Small intestine (tissue), 7 donors: ENCODE measurements at regions not wholly inside any gene's neighbourhood (a gene's known extent, or its start where the extent isn't known, plus 50 kb on each side); places are given as distances from the start of the nearest gene placed in this dataset.

Experiments
- DNase-seq, 2 donors: peaks; one replicate each; pipeline versions ENCODE4 v3.0.0 to v3.0.0-alpha.2; 2013
- FAIRE-seq: peaks from 2 replicates; lab custom pipeline; 2012; peaks lifted over from hg19 to GRCh38; lab: Jason Lieb, UNC
- H3K27ac ChIP-seq, 3 donors: one replicate each; pipeline ENCODE4 v1.5.1; 2013; ENCODE audit warnings: low read length in 2 of 3, mild to moderate bottlenecking in 2 of 3, control low read depth in 1 of 3, inconsistent platforms in 1 of 3, low read depth in 1 of 3, moderate library complexity in 1 of 3
- H3K27me3 ChIP-seq, 3 donors: one replicate each; pipeline ENCODE4 v1.6.1; 2013; ENCODE audit warnings: low read length in 3 of 3, inconsistent platforms in 1 of 3; ENCODE audit not compliant: control insufficient read depth in 3 of 3, insufficient read depth in 3 of 3
- H3K36me3 ChIP-seq, 3 donors: one replicate each; pipeline ENCODE4 v1.6.1; 2013; ENCODE audit warnings: low read length in 3 of 3, inconsistent platforms in 1 of 3, low read depth in 1 of 3, mild to moderate bottlenecking in 1 of 3, moderate library complexity in 1 of 3; ENCODE audit not compliant: control insufficient read depth in 3 of 3, insufficient read depth in 2 of 3
- H3K4me1 ChIP-seq, 3 donors: one replicate each; pipeline ENCODE4 v1.6.1; 2013; ENCODE audit warnings: low read length in 2 of 3, inconsistent platforms in 1 of 3, low read depth in 1 of 3, mild to moderate bottlenecking in 1 of 3, moderate library complexity in 1 of 3; ENCODE audit not compliant: control insufficient read depth in 3 of 3, insufficient read depth in 2 of 3
- H3K4me3 ChIP-seq, 3 donors: one replicate each; pipeline ENCODE4 v1.5.1; 2013; ENCODE audit warnings: low read length in 3 of 3, control low read depth in 1 of 3, inconsistent platforms in 1 of 3, low read depth in 1 of 3, mild to moderate bottlenecking in 1 of 3, moderate library complexity in 1 of 3
- H3K9me3 ChIP-seq, 2 donors: one replicate each; pipeline ENCODE4 v1.6.1; 2013; ENCODE audit warnings: low read depth in 1 of 2, low read length in 1 of 2; ENCODE audit not compliant: control insufficient read depth in 2 of 2, insufficient read depth in 1 of 2
- WGBS, 3 donors: extraction: QIAGEN DNeasy Blood & Tissue Kit; methylation state at CpG; one replicate each; pipeline ENCODE4 v1.1.7; 2013; 5-methylcytosine and 5-hydroxymethylcytosine counted together
- donor health status: healthy with polysubstance abuse.
- donor health status: control.
- donor health status: control.
- donor health status: Bipolar disorder and iron deficiency.
- donor health status: healthy.

DNA sequence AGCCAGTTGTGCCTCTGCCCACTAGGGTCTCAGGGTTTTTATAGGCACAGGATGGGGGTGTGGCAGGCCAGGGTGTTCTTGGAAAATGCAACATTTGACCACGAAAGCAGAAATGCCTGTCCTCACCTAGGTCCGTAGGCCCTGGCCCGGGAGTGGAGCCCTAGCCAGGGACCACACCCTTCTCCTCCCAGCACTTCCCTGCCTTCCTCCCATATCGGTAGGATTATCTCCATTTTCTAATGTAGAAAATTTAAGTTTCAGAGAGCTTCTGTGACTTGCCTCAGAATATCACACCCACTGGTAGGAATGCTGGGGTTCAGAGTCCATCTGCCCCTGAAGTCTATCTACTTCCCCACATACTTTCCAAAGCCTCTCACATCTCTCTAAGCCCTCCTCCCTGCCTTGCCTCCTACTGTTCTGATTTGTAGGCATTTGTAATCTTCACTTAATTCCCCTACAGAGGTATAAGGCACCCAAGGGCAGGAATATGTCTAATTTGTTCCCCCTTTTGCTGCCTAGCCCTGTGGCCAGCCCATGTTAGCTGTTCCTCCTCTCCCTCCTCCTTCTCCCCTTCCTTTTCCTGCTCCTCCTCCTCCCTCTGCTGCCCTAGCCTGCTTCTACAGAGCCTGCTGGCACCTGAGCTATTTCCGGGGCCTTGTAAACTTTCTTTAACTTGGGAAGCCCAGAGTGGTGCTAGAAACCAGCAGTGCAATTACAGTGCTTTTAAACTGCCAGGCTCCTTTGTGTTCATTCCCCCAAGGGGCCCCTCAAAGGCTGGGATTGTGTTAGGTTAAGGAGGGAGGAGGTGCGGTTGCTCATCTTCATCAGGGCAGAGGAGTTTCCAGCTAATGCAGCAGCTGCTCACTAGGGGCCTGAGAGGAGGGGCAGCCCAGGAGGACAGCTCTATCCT lies 71.1 kb downstream of the MRPL46 start:
- Histone ChIP-seq H3K4me1 (peaks cover 0 to 25% (median 0%) of the 10 kb centered on the region in 3 donors), H3K4me3 (no peak overlapping the region), H3K27ac (peak overlapping the region in 1 of 3 donors; percentile 29), H3K27me3 (no peaks in the 10 kb centered on the region), H3K36me3 (no peaks in the 10 kb centered on the region), H3K9me3 (peaks cover 0 to 9% of the 10 kb centered on the region in 2 donors)
- WGBS, 3 donors, result 26 to 57% (median 53%) methylated on average over 6 of the region's 6 CpGs
- FAIRE-seq (no peak), DNase-seq (peak in 1 of 2 donors; percentile 73)

DNA sequence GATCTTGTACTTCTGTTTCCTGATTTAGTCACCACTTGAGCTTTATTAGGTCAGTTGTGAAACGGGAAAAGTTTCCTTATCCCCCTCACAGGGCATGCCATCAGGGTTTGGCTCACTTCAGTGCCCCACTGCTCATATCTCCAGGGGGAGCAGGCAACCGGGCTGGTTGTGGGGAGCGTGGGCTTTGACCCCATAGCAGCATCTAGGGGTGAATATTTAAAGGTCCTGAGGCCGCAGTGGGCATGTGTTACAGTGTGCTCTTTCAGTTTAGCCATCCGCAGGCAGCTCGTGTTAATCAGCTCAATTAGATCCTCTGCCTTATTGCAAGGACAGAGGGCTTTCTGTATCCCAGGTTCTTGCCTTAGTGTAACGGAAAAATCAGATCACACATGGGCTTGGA lies 71.9 kb downstream of the MRPL46 start:
- no peak overlapping the region for H3K4me3 ChIP-seq
- H3K27me3 ChIP-seq, result no peaks in the 10 kb centered on the region
- H3K4me1 ChIP-seq, result peaks cover 0 to 16% (median 0%) of the 10 kb centered on the region in 3 donors
- DNase-seq (no peak), FAIRE-seq (no peak)
- WGBS, 3 donors, result 76 to 86% (median 77%) methylated on average over 7 of the region's 7 CpGs
- H3K27ac ChIP-seq, result peak overlapping the region in 1 of 3 donors; percentile 18
- peaks cover 0 to 9% of the 10 kb centered on the region in 2 donors for H3K9me3 ChIP-seq
- no peaks in the 10 kb centered on the region for H3K36me3 ChIP-seq

DNA sequence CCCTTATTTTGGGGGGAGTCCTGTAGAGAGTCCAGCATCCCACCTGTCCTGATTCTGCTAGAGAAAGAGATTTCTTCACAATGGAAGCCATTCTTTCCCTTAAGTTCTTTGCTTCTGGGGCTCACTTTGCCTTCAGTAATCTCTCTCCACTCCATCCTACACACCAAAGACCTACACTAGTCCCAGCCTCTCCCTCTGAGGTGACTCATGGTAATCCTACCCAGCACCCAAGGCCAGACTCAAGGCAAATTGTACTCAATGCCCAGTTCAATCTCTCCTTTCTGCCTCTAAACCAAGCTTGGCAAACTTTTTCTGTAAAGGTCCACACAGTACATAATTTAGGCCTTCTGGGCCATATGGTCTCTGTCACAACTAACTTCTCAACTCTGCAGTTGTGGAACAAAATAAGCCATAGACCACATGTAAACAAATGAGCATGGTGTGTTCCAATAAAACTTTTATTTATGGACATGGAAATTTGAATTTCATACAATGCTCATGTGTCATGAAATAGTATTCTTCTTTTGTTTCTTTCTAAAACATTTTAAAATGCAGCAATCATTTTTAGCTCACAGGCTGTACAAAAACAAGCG lies 72.5 kb downstream of the MRPL46 start:
- Histone ChIP-seq H3K27ac (peak overlapping the region in 1 of 3 donors; percentile 18), H3K4me1 (peaks cover 0 to 16% (median 0%) of the 10 kb centered on the region in 3 donors), H3K36me3 (no peaks in the 10 kb centered on the region), H3K27me3 (no peaks in the 10 kb centered on the region), H3K9me3 (peaks cover 0 to 9% of the 10 kb centered on the region in 2 donors), H3K4me3 (no peak overlapping the region)
- 70 to 100% (median 90%) methylated on average over 1 of the region's 1 CpG for WGBS, 3 donors
- DNase-seq (no peak), FAIRE-seq (no peak)

DNA sequence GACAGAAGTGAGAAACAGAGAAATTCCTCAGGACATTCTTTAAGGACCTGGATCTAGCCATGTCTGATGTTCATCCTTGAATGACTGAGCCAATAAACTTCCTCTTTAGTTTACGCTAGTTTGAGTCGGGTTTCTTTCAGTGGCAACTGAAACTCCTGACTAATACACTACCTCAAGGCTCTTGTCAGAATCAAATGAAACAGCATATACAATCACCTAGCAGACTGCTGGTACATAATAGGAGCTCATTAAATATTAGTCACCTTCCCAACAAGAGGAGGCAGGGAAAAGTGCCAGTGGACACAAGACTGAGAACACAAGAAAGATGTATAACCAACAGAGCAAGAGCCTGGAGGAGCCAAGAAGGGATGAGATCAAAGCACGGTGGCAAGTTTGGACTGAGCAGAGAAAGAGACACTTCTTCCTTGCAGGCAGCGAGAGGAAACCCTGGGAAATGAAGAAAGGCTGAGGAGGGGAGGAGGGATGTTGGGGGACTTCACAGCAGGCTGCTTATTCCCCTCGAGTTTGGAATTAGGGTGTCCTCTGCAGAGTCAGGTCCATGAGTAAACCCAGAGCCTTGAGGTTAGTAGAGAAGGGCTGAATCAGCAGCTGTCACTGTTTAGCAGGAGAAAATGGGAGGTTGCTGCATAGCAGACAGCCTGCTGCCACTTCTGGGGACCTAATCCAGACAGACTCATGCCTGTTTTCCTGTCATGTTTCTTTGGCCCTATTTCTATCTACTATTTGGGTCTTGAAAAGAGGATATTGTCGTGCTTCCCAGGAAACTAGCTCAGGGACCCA lies 73.3 kb downstream of the MRPL46 start:
- WGBS, 3 donors, result 63 to 82% (median 68%) methylated on average over 6 of the region's 6 CpGs
- H3K27ac ChIP-seq, result no peak overlapping the region
- DNase-seq, result no peak
- no peak for FAIRE-seq
- peaks cover 0 to 22% (median 0%) of the 10 kb centered on the region in 3 donors for H3K4me1 ChIP-seq
- H3K36me3 ChIP-seq, result no peaks in the 10 kb centered on the region
- H3K27me3 ChIP-seq, result no peaks in the 10 kb centered on the region
- H3K9me3 ChIP-seq, result peaks cover 0 to 9% of the 10 kb centered on the region in 2 donors
- no peak overlapping the region for H3K4me3 ChIP-seq

DNA sequence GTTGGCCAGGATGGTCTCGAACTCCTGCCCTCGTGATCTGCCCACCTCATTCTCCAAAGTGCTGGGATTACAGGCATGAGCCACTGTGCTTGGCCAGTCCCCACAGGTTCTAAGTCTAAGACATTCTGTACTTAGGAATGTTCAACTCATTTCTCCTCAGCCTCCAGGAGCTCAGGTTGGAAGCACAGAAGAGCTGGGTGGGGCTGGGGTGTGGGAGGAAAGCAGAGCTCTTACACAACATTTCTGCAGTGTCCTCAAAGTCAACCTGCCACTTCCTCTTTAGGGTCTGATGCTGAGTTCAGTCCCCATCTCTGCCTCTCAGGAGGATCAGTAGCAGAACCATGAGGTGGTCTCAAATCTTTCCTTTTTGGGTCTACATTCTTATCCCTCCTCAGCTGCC lies 75.5 kb downstream of the MRPL46 start:
- Histone ChIP-seq H3K4me3 (no peak overlapping the region), H3K27ac (no peak overlapping the region), H3K27me3 (no peaks in the 10 kb centered on the region), H3K36me3 (no peaks in the 10 kb centered on the region), H3K4me1 (peaks cover 0 to 28% (median 0%) of the 10 kb centered on the region in 3 donors), H3K9me3 (peaks cover 0 to 9% of the 10 kb centered on the region in 2 donors)
- DNase-seq (peak in 1 of 2 donors; percentile 62), FAIRE-seq (no peak)
- WGBS, 3 donors, result 77 to 93% (median 83%) methylated on average over 2 of the region's 2 CpGs

DNA sequence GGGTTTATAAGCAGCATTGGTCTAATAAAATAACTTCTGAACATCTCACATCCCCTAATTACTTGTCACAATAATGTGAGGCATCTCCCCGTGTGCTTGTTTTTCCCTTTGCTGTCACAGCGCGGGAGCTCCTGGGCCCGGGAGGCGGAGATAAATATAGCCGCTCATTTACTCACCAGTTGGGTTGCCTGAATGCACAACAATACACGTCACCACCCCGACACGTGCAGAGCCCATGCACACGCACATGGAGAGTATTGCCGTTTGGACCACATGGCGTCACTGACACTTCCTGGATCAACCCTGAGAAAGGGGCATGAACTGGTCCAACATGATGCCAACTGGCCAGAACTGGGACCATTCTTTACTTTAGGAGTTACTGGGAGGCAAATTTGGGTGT lies 76.2 kb downstream of the MRPL46 start:
- no peak overlapping the region for H3K4me3 ChIP-seq
- peaks cover 0 to 9% of the 10 kb centered on the region in 2 donors for H3K9me3 ChIP-seq
- no peaks in the 10 kb centered on the region for H3K36me3 ChIP-seq
- no peak overlapping the region for H3K27ac ChIP-seq
- peaks cover 0 to 22% (median 0%) of the 10 kb centered on the region in 3 donors for H3K4me1 ChIP-seq
- WGBS, 3 donors, result 90 to 93% (median 91%) methylated on average over 12 of the region's 12 CpGs
- DNase-seq (no peak), FAIRE-seq (no peak)
- no peaks in the 10 kb centered on the region for H3K27me3 ChIP-seq

DNA sequence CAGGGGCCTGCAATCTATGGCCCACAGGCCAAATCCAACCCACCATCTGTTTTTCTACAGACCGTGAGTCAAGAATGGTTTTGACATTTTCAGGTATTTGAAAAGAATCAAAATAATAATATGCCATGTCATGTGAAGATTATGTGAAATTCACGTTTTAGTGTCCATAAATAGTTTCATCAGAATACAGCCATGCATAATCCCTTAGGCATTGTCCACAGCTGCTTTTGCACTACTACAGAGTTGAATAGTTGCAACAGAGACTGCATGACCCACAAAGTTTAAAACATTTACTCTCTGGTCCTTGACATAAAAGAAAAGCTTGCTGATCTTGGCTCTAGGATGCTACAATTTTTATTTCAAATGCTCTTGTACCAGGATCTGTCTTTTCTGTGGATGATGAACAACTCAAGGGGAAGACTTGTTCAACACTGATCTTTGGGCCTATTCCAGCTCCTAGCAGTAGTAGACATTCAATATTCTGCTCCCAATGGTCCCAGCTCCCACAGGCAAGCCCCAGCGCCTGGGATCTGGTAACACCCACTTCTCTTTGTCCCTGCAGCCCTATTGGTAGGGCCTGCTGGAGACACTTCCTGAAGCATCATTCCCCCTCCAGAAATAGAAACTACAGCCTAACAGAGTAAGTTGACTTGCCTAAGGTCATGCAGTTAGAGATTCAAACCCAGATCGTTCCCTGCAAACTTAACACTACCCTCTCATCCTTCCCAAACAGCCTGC lies 76.9 kb downstream of the MRPL46 start:
- Histone ChIP-seq H3K27me3 (no peaks in the 10 kb centered on the region), H3K4me1 (peaks cover 0 to 17% (median 0%) of the 10 kb centered on the region in 3 donors), H3K36me3 (no peaks in the 10 kb centered on the region), H3K27ac (no peak overlapping the region), H3K4me3 (no peak overlapping the region), H3K9me3 (peaks cover 0 to 9% of the 10 kb centered on the region in 2 donors)
- FAIRE-seq (no peak), DNase-seq (no peak)
- WGBS, 3 donors, result 60 to 76% (median 75%) methylated on average over 4 of the region's 4 CpGs
